Astrocyte (in vitro differentiated cells and primary cell): ENCODE measurements at regions not wholly inside any gene's neighbourhood (a gene's known extent, or its start where the extent isn't known, plus 50 kb on each side); places are given as distances from the start of the nearest gene placed in this dataset.
"Not testable (repeated sequence)": the region's sequence is repeated elsewhere in the genome, so short reads cannot be mapped to it uniquely, and the experiment has no call there.

ENCODE experiments used
- DNase-seq: peaks from one replicate; pipeline ENCODE4 v3.0.0-alpha.2; 2010; ENCODE audit warnings: low read depth
- FAIRE-seq: peaks from 2 replicates; lab custom pipeline; 2011; peaks lifted over from hg19 to GRCh38; lab: Jason Lieb, UNC
- H2AFZ ChIP-seq: 2 replicates; pipeline ENCODE4 v1.6.0; 2012; ENCODE audit warnings: low read depth, low read length, inconsistent platforms
- H3K27ac ChIP-seq: 2 replicates; pipeline ENCODE4 v1.5.1; 2011; ENCODE audit warnings: low read depth, low read length, inconsistent platforms
- H3K27me3 ChIP-seq: 2 replicates; pipeline ENCODE4 v1.6.0; 2011; ENCODE audit warnings: low read length, inconsistent platforms; ENCODE audit not compliant: insufficient read depth
- H3K36me3 ChIP-seq: 2 replicates; pipeline ENCODE4 v1.5.1; 2011; ENCODE audit warnings: low read length, inconsistent platforms; ENCODE audit not compliant: insufficient read depth
- H3K4me1 ChIP-seq: 2 replicates; pipeline ENCODE4 v1.5.1; 2011; ENCODE audit warnings: low read length, inconsistent platforms; ENCODE audit not compliant: insufficient read depth
- H3K4me2 ChIP-seq: 2 replicates; pipeline ENCODE4 v1.6.0; 2012; ENCODE audit warnings: low read length, inconsistent platforms
- H3K4me3 ChIP-seq: 2 replicates; pipeline ENCODE4 v1.5.1; 2011; ENCODE audit warnings: low read depth, mild to moderate bottlenecking, low read length, inconsistent platforms; ENCODE audit not compliant: insufficient read depth
- H3K79me2 ChIP-seq: 2 replicates; pipeline ENCODE4 v1.6.0; 2012; ENCODE audit warnings: mild to moderate bottlenecking, low read length, inconsistent platforms; ENCODE audit not compliant: insufficient read depth
- H3K9ac ChIP-seq: 2 replicates; pipeline ENCODE4 v1.6.0; 2012; ENCODE audit warnings: mild to moderate bottlenecking, low read length, inconsistent platforms
- H3K9me3 ChIP-seq: 2 replicates; pipeline ENCODE4 v1.5.1; 2012; ENCODE audit warnings: low read depth, mild to moderate bottlenecking, low read length, inconsistent platforms; ENCODE audit not compliant: insufficient read depth
- H4K20me1 ChIP-seq: 2 replicates; pipeline ENCODE4 v1.6.0; 2012; ENCODE audit warnings: low read length, inconsistent platforms; ENCODE audit not compliant: insufficient read depth
- H3K27ac Mint-ChIP-seq: one replicate; pipeline ENCODE4 v1.8.0; 2021; ENCODE audit warnings: mild to moderate bottlenecking, mixed read lengths; ENCODE audit not compliant: unreplicated experiment
- H3K27me3 Mint-ChIP-seq: one replicate; pipeline ENCODE4 v1.8.0; 2021; ENCODE audit warnings: low read depth, mixed read lengths; ENCODE audit not compliant: unreplicated experiment
- H3K36me3 Mint-ChIP-seq: one replicate; pipeline ENCODE4 v1.8.0; 2021; ENCODE audit warnings: low read depth, mixed read lengths; ENCODE audit not compliant: unreplicated experiment
- H3K4me1 Mint-ChIP-seq: one replicate; pipeline ENCODE4 v1.8.0; 2021; ENCODE audit warnings: low read depth, mixed read lengths; ENCODE audit not compliant: unreplicated experiment
- H3K4me3 Mint-ChIP-seq: one replicate; pipeline ENCODE4 v1.8.0; 2021; ENCODE audit warnings: mild to moderate bottlenecking, moderate library complexity, mixed read lengths; ENCODE audit not compliant: unreplicated experiment
- H3K9me3 Mint-ChIP-seq: one replicate; pipeline ENCODE4 v1.8.0; 2021; ENCODE audit warnings: mild to moderate bottlenecking, mixed read lengths; ENCODE audit not compliant: unreplicated experiment
- EZH2 ChIP-seq: IDR thresholded peaks from 2 replicates; pipeline ENCODE4 v1.6.1; 2012; ENCODE audit warnings: mild to moderate bottlenecking, low read length, inconsistent platforms; ENCODE audit not compliant: insufficient read depth
- TF ChIP-seq, protein P1 (sequence below): IDR thresholded peaks from 2 replicates; pipeline ENCODE4 v1.5.1; 2011; ENCODE audit warnings: low read depth, mild to moderate bottlenecking, inconsistent platforms, low read length, moderate library complexity; ENCODE audit not compliant: insufficient read depth

DNA sequence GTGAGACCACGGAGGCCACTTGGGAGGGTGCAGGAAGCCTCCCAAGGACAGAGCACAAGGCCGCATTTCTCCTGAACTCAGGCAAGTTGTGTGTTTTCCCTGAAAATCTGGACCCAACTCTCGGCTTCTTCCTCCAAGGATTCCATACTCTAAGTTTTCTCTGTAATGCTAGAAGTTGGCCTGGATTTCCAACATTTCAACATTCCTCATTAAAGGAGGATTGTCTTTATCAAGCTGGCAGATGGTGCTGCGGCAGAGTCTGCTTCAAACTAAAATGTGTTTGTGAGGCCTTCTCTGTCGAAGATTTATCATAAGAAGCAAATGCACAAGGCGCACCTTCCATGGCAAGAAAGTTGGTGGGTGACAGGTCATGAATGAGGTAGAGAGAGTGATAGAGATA, 94.4 kb upstream of the SATB2 start:
- Mint-ChIP-seq H3K36me3 (no peaks in the 10 kb centered on the region), H3K27me3 (no peaks in the 10 kb centered on the region), H3K27ac (no peak overlapping the region), H3K4me3 (no peak overlapping the region), H3K9me3 (no peaks in the 10 kb centered on the region), H3K4me1 (no peaks in the 10 kb centered on the region)
- DNase-seq (no peak), FAIRE-seq (no peak)
- Histone ChIP-seq H3K27ac (no peak overlapping the region), H3K9ac (no peak overlapping the region), H4K20me1 (no peaks in the 10 kb centered on the region), H3K79me2 (no peaks in the 10 kb centered on the region), H3K4me1 (no peaks in the 10 kb centered on the region), H3K9me3 (peaks cover 2% of the 10 kb centered on the region), H2AFZ (no peak overlapping the region), H3K27me3 (no peaks in the 10 kb centered on the region), H3K4me3 (no peak overlapping the region), H3K4me2 (no peak overlapping the region), H3K36me3 (no peaks in the 10 kb centered on the region)
- TF ChIP-seq EZH2 = no peak
- TF ChIP-seq, protein P1, sequence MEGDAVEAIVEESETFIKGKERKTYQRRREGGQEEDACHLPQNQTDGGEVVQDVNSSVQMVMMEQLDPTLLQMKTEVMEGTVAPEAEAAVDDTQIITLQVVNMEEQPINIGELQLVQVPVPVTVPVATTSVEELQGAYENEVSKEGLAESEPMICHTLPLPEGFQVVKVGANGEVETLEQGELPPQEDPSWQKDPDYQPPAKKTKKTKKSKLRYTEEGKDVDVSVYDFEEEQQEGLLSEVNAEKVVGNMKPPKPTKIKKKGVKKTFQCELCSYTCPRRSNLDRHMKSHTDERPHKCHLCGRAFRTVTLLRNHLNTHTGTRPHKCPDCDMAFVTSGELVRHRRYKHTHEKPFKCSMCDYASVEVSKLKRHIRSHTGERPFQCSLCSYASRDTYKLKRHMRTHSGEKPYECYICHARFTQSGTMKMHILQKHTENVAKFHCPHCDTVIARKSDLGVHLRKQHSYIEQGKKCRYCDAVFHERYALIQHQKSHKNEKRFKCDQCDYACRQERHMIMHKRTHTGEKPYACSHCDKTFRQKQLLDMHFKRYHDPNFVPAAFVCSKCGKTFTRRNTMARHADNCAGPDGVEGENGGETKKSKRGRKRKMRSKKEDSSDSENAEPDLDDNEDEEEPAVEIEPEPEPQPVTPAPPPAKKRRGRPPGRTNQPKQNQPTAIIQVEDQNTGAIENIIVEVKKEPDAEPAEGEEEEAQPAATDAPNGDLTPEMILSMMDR = no peak

- Histone ChIP-seq H3K27me3 (no peaks in the 10 kb centered on the region), H3K4me1 (no peaks in the 10 kb centered on the region), H3K79me2 (no peaks in the 10 kb centered on the region), H3K36me3 (no peaks in the 10 kb centered on the region), H4K20me1 (no peaks in the 10 kb centered on the region), H3K9ac (no peak overlapping the region), H3K4me3 (no peak overlapping the region), H3K9me3 (no peaks in the 10 kb centered on the region), H3K27ac (no peak overlapping the region), H2AFZ (no peak overlapping the region), H3K4me2 (no peak overlapping the region)
- no peaks in the 10 kb centered on the region for H3K4me1 Mint-ChIP-seq
- no peak overlapping the region for H3K4me3 Mint-ChIP-seq
- H3K36me3 Mint-ChIP-seq = no peaks in the 10 kb centered on the region
- DNase-seq = no peak
- FAIRE-seq = no peak
- TF ChIP-seq, protein P1 = no peak
- no peak for TF ChIP-seq EZH2
- no peak overlapping the region for H3K27ac Mint-ChIP-seq
- no peaks in the 10 kb centered on the region for H3K27me3 Mint-ChIP-seq
- H3K9me3 Mint-ChIP-seq = no peaks in the 10 kb centered on the region
Measured at GRCh38 chr2:199543606-199544172, 86.0 kb upstream of the SATB2 start.

DNA sequence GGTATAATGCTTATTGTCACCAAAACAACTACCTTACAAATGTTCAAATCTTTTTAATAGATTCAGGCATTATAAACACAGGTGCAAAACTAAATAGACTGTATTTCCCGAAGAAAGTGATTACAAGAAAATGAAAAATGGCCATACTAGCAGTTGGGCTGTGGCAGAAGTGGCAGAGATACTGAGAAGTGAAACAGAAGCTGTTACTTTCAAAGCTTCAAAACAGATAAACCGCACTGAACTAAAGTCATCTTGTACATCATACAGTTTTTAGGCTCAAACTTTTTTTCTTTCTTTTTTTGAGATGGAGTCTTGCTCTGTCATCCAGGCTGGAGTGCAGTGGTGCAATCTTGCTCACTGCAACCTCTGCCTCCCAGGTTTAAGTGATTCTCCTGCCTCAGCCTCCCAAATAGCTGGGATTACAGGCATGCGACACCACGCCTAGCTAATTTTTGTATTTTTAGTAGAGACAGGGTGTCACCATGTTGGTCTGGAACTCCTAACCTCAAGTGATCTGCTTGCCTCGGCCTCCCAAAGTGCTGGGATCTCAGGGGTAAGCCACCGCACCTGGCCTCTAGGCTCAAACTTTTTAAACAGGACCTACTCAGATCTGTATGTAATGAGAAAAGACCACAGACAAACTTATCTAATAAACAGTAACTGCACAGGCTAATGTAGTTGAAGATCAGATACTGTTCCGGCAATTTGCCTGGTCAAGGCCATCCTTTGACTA, 77.9 kb upstream of the SATB2 start:
- FAIRE-seq (no peak), DNase-seq (no peak)
- no peaks in the 10 kb centered on the region for H3K27me3 ChIP-seq
- Mint-ChIP-seq H3K9me3 (no peaks in the 10 kb centered on the region), H3K4me1 (no peaks in the 10 kb centered on the region), H3K4me3 (no peak overlapping the region), H3K27ac (no peak overlapping the region), H3K36me3 (no peaks in the 10 kb centered on the region), H3K27me3 (no peaks in the 10 kb centered on the region)
- H3K4me3 ChIP-seq = no peak overlapping the region
- no peak overlapping the region for H3K4me2 ChIP-seq
- no peak overlapping the region for H3K9ac ChIP-seq
- no peak for TF ChIP-seq EZH2
- TF ChIP-seq, protein P1 = no peak
- H3K36me3 ChIP-seq = no peaks in the 10 kb centered on the region
- no peaks in the 10 kb centered on the region for H4K20me1 ChIP-seq
- H3K79me2 ChIP-seq = no peaks in the 10 kb centered on the region
- no peak overlapping the region for H2AFZ ChIP-seq
- H3K4me1 ChIP-seq = no peaks in the 10 kb centered on the region
- H3K9me3 ChIP-seq = no peaks in the 10 kb centered on the region
- no peak overlapping the region for H3K27ac ChIP-seq

DNA sequence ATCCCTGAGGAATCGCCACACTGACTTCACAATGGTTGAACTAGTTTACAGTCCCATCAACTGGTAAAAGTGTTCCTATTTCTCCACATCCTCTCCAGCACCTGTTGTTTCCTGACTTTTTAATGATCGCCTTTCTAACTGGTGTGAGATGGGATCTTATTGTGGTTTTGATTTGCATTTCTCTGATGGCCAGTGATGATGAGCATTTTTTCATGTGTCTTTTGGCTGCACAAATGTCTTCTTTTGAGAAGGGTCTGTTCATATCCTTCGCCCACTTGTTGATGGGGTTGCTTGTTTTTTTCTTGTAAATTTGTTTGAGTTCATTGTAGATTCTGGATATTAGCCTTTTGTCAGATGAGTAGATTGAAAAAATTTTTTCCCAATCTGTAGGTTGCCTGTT, 76.1 kb upstream of the SATB2 start:
- H3K27me3 ChIP-seq, H3K27ac ChIP-seq, H3K9me3 Mint-ChIP-seq, H4K20me1 ChIP-seq, H3K27ac Mint-ChIP-seq, H3K4me2 ChIP-seq, H3K4me3 ChIP-seq, FAIRE-seq, H3K79me2 ChIP-seq, H3K9ac ChIP-seq, H3K9me3 ChIP-seq, H3K4me3 Mint-ChIP-seq, H3K4me1 Mint-ChIP-seq, H3K27me3 Mint-ChIP-seq, H2AFZ ChIP-seq, H3K36me3 ChIP-seq, H3K36me3 Mint-ChIP-seq, H3K4me1 ChIP-seq, DNase-seq: not testable (repeated sequence)
